SK-N-SH treated with all-trans-retinoic acid at 6 μM for 48 hours (cell line): ENCODE measurements at regions not wholly inside any gene's neighbourhood (a gene's known extent, or its start where the extent isn't known, plus 50 kb on each side); places are given as distances from the start of the nearest gene placed in this dataset.

Experiments used
- ATAC-seq: fragments of 200-7000 bp; cut with Tn5 transposase; 3 replicates; pipeline ENCODE4 v1.9.1; 2020; ENCODE audit warnings: mild to moderate bottlenecking, moderate library complexity
- CSDC2 ChIP-seq: fragments of 250-450 bp; sonication (Bioruptor Pico); IDR thresholded peaks from 2 replicates; pipeline ENCODE4 v1.5.0; 2020; ENCODE audit warnings: mild to moderate bottlenecking, moderate library complexity
- ESRRG ChIP-seq: fragments of 250-450 bp; sonication (Bioruptor Pico); IDR thresholded peaks from 2 replicates; pipeline ENCODE4 v1.6.1; 2021; ENCODE audit warnings: mild to moderate bottlenecking
- GLIS3 ChIP-seq: fragments of 250-450 bp; sonication (Bioruptor Pico); IDR thresholded peaks from 2 replicates; pipeline ENCODE4 v1.5.0; 2020; ENCODE audit warnings: mild to moderate bottlenecking, moderate library complexity
- ISL1 ChIP-seq: fragments of 250-450 bp; sonication (Bioruptor Pico); IDR thresholded peaks from 2 replicates; pipeline ENCODE4 v2.1.2; 2022; ENCODE audit warnings: mild to moderate bottlenecking, moderate library complexity
- OSR1 ChIP-seq: fragments of 250-450 bp; sonication (Bioruptor Pico); IDR thresholded peaks from 2 replicates; pipeline ENCODE4 v1.8.0; 2022; ENCODE audit warnings: moderate library complexity, mild to moderate bottlenecking, inconsistent platforms
- PPARA ChIP-seq: fragments of 250-450 bp; sonication (Bioruptor Pico); IDR thresholded peaks from 2 replicates; pipeline ENCODE4 v1.5.0; 2020; ENCODE audit warnings: mild to moderate bottlenecking, borderline replicate concordance
- RARB ChIP-seq: fragments of 250-450 bp; sonication (Bioruptor Pico); IDR thresholded peaks from 2 replicates; pipeline ENCODE4 v1.8.0; 2021; ENCODE audit warnings: mild to moderate bottlenecking, moderate library complexity
- SNAI2 ChIP-seq: fragments of 250-450 bp; sonication (Bioruptor Pico); IDR thresholded peaks from 2 replicates; pipeline ENCODE4 v1.5.0; 2020; ENCODE audit warnings: mild to moderate bottlenecking, moderate library complexity
- TCF4 ChIP-seq: fragments of 250-450 bp; sonication (Bioruptor Pico); IDR thresholded peaks from 2 replicates; pipeline ENCODE4 v1.8.0; 2021; ENCODE audit warnings: mild to moderate bottlenecking, moderate library complexity, borderline replicate concordance
- TOX ChIP-seq: fragments of 250-450 bp; sonication (Bioruptor Pico); IDR thresholded peaks from 2 replicates; pipeline ENCODE4 v1.8.0; 2021; ENCODE audit warnings: mild to moderate bottlenecking, moderate library complexity, borderline replicate concordance
- ZC3H10 ChIP-seq: fragments of 250-450 bp; sonication (Bioruptor Pico); IDR thresholded peaks from 2 replicates; pipeline ENCODE4 v1.5.1; 2021; ENCODE audit warnings: mild to moderate bottlenecking, moderate library complexity
- ZFP3 ChIP-seq: fragments of 250-450 bp; sonication (Bioruptor Pico); IDR thresholded peaks from 2 replicates; pipeline ENCODE4 v1.5.0; 2020; ENCODE audit warnings: mild to moderate bottlenecking, moderate library complexity
- ZFP30 ChIP-seq: fragments of 450-650 bp; formaldehyde crosslinking; IDR thresholded peaks from 2 replicates; pipeline ENCODE4 v1.5.0; 2022; ENCODE audit warnings: mild to moderate bottlenecking, moderate library complexity
- ZNF565 ChIP-seq: fragments of 450-650 bp; formaldehyde crosslinking; conservative IDR thresholded peaks from 2 replicates; pipeline ENCODE4 v1.5.0; 2020; ENCODE audit warnings: low read depth, mild to moderate bottlenecking, moderate library complexity
- ZNF70 ChIP-seq: fragments of 450-650 bp; formaldehyde crosslinking; IDR thresholded peaks from 2 replicates; pipeline ENCODE4 v1.5.0; 2020; ENCODE audit warnings: mild to moderate bottlenecking, moderate library complexity
- ZNF8 ChIP-seq: fragments of 450-650 bp; formaldehyde crosslinking; IDR thresholded peaks from 2 replicates; pipeline ENCODE4 v1.5.0; 2020; ENCODE audit warnings: mild to moderate bottlenecking, moderate library complexity
- TF ChIP-seq, protein P1 (sequence below): fragments of 250-450 bp; sonication (Bioruptor Pico); IDR thresholded peaks from 2 replicates; pipeline ENCODE4 v1.8.0; 2021; ENCODE audit warnings: low read depth, mild to moderate bottlenecking, moderate library complexity, borderline replicate concordance
- TF ChIP-seq, protein P2 (sequence below): fragments of 250-450 bp; sonication (Bioruptor Pico); IDR thresholded peaks from 2 replicates; pipeline ENCODE4 v1.5.1; 2021; ENCODE audit warnings: mild to moderate bottlenecking, moderate library complexity
- TF ChIP-seq, protein P3 (sequence below): fragments of 250-450 bp; sonication (Bioruptor Pico); IDR thresholded peaks from 2 replicates; pipeline ENCODE4 v1.8.0; 2020; ENCODE audit warnings: mild to moderate bottlenecking, moderate library complexity, borderline replicate concordance
- TF ChIP-seq, protein P4 (sequence below): fragments of 250-450 bp; sonication (Bioruptor Pico); IDR thresholded peaks from 2 replicates; pipeline ENCODE4 v1.5.0; 2020; ENCODE audit warnings: mild to moderate bottlenecking, moderate library complexity

DNA sequence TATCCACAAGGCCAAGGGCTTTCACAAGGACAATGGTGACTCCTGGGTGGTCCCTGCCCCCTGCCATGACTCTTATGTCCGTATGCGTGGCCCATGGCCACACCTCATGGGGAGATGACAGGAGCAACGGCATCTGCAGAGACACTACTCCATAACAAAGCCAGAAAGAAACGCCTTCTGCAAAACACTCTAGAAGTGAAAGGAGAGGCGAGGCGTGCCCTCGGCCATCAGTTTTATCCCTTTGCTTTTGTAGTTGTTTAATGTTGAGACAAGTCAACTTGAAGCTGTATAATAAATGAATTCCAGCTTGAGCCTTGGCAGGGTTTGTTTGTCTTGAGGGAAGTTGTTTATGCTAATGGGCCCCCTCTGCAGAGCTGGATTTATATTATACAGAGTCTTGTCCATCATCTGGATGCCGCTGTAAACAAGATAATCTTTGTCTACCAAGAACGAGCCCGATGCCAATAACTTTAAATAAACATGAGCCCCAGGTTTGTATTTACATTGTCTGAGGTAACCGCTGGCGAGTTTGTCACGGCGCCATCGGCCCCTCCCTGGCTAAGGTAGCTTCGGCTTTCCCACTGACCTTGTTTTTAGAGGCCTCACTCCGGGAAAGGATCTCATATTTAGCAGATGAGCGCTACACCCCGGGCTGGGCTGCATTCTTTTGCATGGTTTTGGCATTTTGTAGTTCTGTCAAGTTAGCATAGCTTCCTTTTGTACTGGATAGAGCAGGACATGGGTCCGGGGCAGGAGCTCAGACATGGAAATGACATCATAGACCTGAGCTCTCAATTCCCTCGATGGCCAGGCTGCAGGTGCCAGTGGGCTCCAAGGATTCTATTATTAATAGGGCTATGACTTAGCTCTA, 165.3 kb downstream of the ERCC6L2 start:
- no peak for TF ChIP-seq OSR1
- TF ChIP-seq ESRRG, result no peak
- no peak for TF ChIP-seq TCF4 (CRISPR knock-in tag)
- TF ChIP-seq, protein P1, sequence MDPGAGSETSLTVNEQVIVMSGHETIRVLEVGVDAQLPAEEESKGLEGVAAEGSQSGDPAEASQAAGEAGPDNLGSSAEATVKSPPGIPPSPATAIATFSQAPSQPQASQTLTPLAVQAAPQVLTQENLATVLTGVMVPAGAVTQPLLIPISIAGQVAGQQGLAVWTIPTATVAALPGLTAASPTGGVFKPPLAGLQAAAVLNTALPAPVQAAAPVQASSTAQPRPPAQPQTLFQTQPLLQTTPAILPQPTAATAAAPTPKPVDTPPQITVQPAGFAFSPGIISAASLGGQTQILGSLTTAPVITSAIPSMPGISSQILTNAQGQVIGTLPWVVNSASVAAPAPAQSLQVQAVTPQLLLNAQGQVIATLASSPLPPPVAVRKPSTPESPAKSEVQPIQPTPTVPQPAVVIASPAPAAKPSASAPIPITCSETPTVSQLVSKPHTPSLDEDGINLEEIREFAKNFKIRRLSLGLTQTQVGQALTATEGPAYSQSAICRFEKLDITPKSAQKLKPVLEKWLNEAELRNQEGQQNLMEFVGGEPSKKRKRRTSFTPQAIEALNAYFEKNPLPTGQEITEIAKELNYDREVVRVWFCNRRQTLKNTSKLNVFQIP (CRISPR knock-in tag), result no peak
- no peak for ATAC-seq

DNA sequence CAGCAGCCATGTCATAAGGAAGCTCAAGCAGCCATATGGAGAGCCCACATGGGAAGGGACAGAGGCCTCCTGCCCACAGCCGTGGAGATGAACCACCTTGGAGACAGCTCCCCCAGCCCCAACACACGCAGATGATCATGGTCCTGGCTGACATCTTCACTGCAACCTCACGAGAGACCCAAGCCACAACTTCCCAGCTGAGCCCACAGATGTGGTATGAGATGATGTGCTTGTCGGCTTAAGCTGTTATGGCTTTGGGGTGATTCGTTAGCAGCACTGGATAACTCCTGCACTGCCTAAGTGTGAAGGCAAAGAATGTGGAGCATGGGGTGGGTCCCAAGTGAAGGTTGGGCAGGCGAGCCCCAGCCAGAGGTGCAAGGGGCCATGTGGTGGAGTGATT, 163.4 kb downstream of the ERCC6L2 start:
- TF ChIP-seq, protein P2, sequence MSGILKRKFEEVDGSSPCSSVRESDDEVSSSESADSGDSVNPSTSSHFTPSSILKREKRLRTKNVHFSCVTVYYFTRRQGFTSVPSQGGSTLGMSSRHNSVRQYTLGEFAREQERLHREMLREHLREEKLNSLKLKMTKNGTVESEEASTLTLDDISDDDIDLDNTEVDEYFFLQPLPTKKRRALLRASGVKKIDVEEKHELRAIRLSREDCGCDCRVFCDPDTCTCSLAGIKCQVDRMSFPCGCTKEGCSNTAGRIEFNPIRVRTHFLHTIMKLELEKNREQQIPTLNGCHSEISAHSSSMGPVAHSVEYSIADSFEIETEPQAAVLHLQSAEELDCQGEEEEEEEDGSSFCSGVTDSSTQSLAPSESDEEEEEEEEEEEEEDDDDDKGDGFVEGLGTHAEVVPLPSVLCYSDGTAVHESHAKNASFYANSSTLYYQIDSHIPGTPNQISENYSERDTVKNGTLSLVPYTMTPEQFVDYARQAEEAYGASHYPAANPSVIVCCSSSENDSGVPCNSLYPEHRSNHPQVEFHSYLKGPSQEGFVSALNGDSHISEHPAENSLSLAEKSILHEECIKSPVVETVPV (CRISPR knock-in tag), result no peak
- TF ChIP-seq ESRRG (no peak), CSDC2 (CRISPR knock-in tag) (no peak), ZFP30 (CRISPR knock-in tag) (no peak), ZNF8 (CRISPR knock-in tag) (no peak), ISL1 (CRISPR knock-in tag) (no peak), ZC3H10 (CRISPR knock-in tag) (no peak), TCF4 (CRISPR knock-in tag) (no peak), ZNF565 (no peak), OSR1 (no peak), RARB (CRISPR knock-in tag) (no peak), ZFP3 (no peak), ZNF70 (CRISPR knock-in tag) (no peak)
- TF ChIP-seq, protein P1 (CRISPR knock-in tag), result no peak
- TF ChIP-seq, protein P3, sequence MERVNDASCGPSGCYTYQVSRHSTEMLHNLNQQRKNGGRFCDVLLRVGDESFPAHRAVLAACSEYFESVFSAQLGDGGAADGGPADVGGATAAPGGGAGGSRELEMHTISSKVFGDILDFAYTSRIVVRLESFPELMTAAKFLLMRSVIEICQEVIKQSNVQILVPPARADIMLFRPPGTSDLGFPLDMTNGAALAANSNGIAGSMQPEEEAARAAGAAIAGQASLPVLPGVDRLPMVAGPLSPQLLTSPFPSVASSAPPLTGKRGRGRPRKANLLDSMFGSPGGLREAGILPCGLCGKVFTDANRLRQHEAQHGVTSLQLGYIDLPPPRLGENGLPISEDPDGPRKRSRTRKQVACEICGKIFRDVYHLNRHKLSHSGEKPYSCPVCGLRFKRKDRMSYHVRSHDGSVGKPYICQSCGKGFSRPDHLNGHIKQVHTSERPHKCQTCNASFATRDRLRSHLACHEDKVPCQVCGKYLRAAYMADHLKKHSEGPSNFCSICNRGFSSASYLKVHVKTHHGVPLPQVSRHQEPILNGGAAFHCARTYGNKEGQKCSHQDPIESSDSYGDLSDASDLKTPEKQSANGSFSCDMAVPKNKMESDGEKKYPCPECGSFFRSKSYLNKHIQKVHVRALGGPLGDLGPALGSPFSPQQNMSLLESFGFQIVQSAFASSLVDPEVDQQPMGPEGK (CRISPR knock-in tag), result no peak
- TF ChIP-seq, protein P4, sequence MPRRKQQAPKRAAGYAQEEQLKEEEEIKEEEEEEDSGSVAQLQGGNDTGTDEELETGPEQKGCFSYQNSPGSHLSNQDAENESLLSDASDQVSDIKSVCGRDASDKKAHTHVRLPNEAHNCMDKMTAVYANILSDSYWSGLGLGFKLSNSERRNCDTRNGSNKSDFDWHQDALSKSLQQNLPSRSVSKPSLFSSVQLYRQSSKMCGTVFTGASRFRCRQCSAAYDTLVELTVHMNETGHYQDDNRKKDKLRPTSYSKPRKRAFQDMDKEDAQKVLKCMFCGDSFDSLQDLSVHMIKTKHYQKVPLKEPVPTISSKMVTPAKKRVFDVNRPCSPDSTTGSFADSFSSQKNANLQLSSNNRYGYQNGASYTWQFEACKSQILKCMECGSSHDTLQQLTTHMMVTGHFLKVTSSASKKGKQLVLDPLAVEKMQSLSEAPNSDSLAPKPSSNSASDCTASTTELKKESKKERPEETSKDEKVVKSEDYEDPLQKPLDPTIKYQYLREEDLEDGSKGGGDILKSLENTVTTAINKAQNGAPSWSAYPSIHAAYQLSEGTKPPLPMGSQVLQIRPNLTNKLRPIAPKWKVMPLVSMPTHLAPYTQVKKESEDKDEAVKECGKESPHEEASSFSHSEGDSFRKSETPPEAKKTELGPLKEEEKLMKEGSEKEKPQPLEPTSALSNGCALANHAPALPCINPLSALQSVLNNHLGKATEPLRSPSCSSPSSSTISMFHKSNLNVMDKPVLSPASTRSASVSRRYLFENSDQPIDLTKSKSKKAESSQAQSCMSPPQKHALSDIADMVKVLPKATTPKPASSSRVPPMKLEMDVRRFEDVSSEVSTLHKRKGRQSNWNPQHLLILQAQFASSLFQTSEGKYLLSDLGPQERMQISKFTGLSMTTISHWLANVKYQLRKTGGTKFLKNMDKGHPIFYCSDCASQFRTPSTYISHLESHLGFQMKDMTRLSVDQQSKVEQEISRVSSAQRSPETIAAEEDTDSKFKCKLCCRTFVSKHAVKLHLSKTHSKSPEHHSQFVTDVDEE (CRISPR knock-in tag), result no peak
- ATAC-seq, result no peak

DNA sequence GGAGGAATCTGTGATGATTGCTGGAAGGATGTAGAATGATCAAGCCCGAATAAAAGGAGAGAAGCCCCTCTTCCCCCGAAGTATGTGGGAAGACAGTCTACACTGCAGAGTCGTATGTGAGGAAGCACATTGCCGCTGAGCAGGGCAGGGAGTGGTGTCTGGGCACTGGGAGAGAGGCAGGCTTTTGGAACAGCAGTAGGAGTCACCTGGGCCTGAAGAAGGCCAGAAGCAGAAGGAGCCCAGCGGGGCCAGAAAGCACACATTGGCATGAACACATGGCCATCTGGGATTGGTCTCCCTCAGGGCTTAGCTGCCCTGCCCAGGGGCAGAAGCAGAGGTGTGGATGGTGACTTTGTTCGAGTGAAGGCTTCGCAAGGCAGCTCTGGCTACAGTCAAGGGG, 162.8 kb downstream of the ERCC6L2 start:
- no peak for ATAC-seq
- no peak for TF ChIP-seq ZFP3
- TF ChIP-seq, protein P2 (CRISPR knock-in tag), result no peak
- TF ChIP-seq, protein P1 (CRISPR knock-in tag), result no peak
- TF ChIP-seq OSR1, result no peak
- TF ChIP-seq ZFP30 (CRISPR knock-in tag), result no peak
- no peak for TF ChIP-seq GLIS3 (CRISPR knock-in tag)
- no peak for TF ChIP-seq ZC3H10 (CRISPR knock-in tag)
- no peak for TF ChIP-seq ESRRG
- TF ChIP-seq CSDC2 (CRISPR knock-in tag), result no peak
- no peak for TF ChIP-seq ZNF565
- no peak for TF ChIP-seq PPARA
- TF ChIP-seq RARB (CRISPR knock-in tag), result no peak
- no peak for TF ChIP-seq TOX (CRISPR knock-in tag)
- no peak for TF ChIP-seq SNAI2 (CRISPR knock-in tag)
- TF ChIP-seq ISL1 (CRISPR knock-in tag), result no peak
